SU-DHL-6 (cell line): ENCODE measurements at regions not wholly inside any gene's neighbourhood (a gene's known extent, or its start where the extent isn't known, plus 50 kb on each side); places are given as distances from the start of the nearest gene placed in this dataset.

Experiments
- H2AFZ ChIP-seq: fragments of 200-600 bp; sonication (generic); 2 replicates; pipeline ENCODE4 v1.6.1; 2014; ENCODE audit warnings: low read depth, mild to moderate bottlenecking, moderate library complexity, mixed read lengths, antibody characterized with exemption, low read length; ENCODE audit not compliant: severe bottlenecking
- H3F3A ChIP-seq: fragments of 200-600 bp; shearing (Covaris generic); 2 replicates; pipeline ENCODE4 v1.6.0; 2016; ENCODE audit warnings: antibody characterized with exemption, mild to moderate bottlenecking; ENCODE audit not compliant: insufficient read depth
- H3K27ac ChIP-seq: fragments of 200-600 bp; sonication (generic); 2 replicates; pipeline ENCODE4 v1.5.1; 2016; ENCODE audit warnings: low read depth, mild to moderate bottlenecking, low read length, moderate library complexity, mixed read lengths
- H3K27me3 ChIP-seq: fragments of 200-600 bp; sonication (generic), shearing (Covaris generic); 2 replicates; pipeline ENCODE4 v1.6.0; 2014; ENCODE audit warnings: mild to moderate bottlenecking, low read length
- H3K36me3 ChIP-seq: fragments of 200-600 bp; sonication (generic); 2 replicates; pipeline ENCODE4 v1.6.1; 2014; ENCODE audit warnings: mild to moderate bottlenecking, low read length, mixed read lengths
- H3K4me2 ChIP-seq: fragments of 300-600, 200-600 bp; shearing (Covaris generic), sonication (generic); 2 replicates; pipeline ENCODE4 v1.6.0; 2014; ENCODE audit warnings: low read length, low read depth, mild to moderate bottlenecking; ENCODE audit not compliant: poor library complexity, severe bottlenecking
- H3K4me3 ChIP-seq: fragments of 200-600 bp; sonication (generic); 2 replicates; pipeline ENCODE4 v1.5.1; 2014; ENCODE audit warnings: antibody characterized with exemption, low read length, mild to moderate bottlenecking, mixed read lengths; ENCODE audit not compliant: insufficient read depth, poor library complexity, severe bottlenecking
- H3K79me2 ChIP-seq: fragments of 200-600 bp; sonication (generic); 2 replicates; pipeline ENCODE4 v1.6.1; 2014; ENCODE audit warnings: mild to moderate bottlenecking, low read length, moderate library complexity; ENCODE audit not compliant: insufficient read depth
- H3K9ac ChIP-seq: fragments of 200-600 bp; sonication (generic); 2 replicates; pipeline ENCODE4 v1.7.0; 2014; ENCODE audit warnings: mild to moderate bottlenecking, low read length
- H3K9me2 ChIP-seq: fragments of 200-600 bp; sonication (generic); replicated peaks from 2 replicates; pipeline ENCODE4 v1.6.1; 2014; ENCODE audit warnings: low read length; ENCODE audit not compliant: insufficient read depth
- H3K9me3 ChIP-seq: fragments of 200-600 bp; sonication (generic); 2 replicates; pipeline ENCODE4 v1.6.1; 2014; ENCODE audit warnings: low read length, mixed read lengths; ENCODE audit not compliant: insufficient read depth
- H4K20me1 ChIP-seq: fragments of 200-600 bp; sonication (generic); 2 replicates; pipeline ENCODE4 v1.6.1; 2014; ENCODE audit warnings: low read depth, mild to moderate bottlenecking, antibody characterized with exemption, low read length, moderate library complexity, mixed read lengths
- CTCF ChIP-seq: fragments of 200-600 bp; sonication (generic); IDR thresholded peaks from one replicate; pipeline ENCODE4 v1.5.1; 2017; ENCODE audit warnings: antibody characterized with exemption, mild to moderate bottlenecking, low read length, moderate library complexity; ENCODE audit not compliant: insufficient read depth, poor library complexity, severe bottlenecking
- EZH2phosphoT487 ChIP-seq: fragments of 200-600 bp; sonication (generic), shearing (Covaris generic); conservative IDR thresholded peaks from 2 replicates; pipeline ENCODE4 v1.6.1; 2018; ENCODE audit warnings: mild to moderate bottlenecking, antibody characterized with exemption, low read length, moderate library complexity, mixed read lengths

- no peak overlapping the region for H3K27ac ChIP-seq
- TF ChIP-seq EZH2phosphoT487 = no peak
- no peak for TF ChIP-seq CTCF
These were observed 310.6 kb upstream of the ATP11B start for GRCh38 chr3:182482705-182483104.

GRCh38 chr3:182484682-182485081 is 308.6 kb upstream of the ATP11B start:
- no peaks in the 10 kb centered on the region for H3K9me2 ChIP-seq

More at GRCh38 chr3:182482705-182483104, 310.6 kb upstream of the ATP11B start:
- Histone ChIP-seq H3K4me3 (no peak overlapping the region), H3F3A (no peaks in the 10 kb centered on the region), H2AFZ (no peak overlapping the region), H3K27me3 (no peaks in the 10 kb centered on the region), H3K36me3 (no peaks in the 10 kb centered on the region), H3K9me3 (no peaks in the 10 kb centered on the region), H3K4me2 (no peak overlapping the region), H3K9ac (no peak overlapping the region), H3K79me2 (no peaks in the 10 kb centered on the region), H3K9me2 (no peaks in the 10 kb centered on the region), H4K20me1 (no peaks in the 10 kb centered on the region)

GRCh38 chr3:182485301-182485700 is 308.0 kb upstream of the ATP11B start:
- no peak for TF ChIP-seq CTCF
- TF ChIP-seq EZH2phosphoT487 = no peak
- Histone ChIP-seq H4K20me1 (no peaks in the 10 kb centered on the region), H3K36me3 (no peaks in the 10 kb centered on the region), H3K27ac (no peak overlapping the region), H3K9ac (no peak overlapping the region), H3K4me2 (no peak overlapping the region), H3F3A (no peaks in the 10 kb centered on the region), H3K4me3 (no peak overlapping the region), H3K9me3 (no peaks in the 10 kb centered on the region), H2AFZ (no peak overlapping the region), H3K79me2 (no peaks in the 10 kb centered on the region), H3K9me2 (no peaks in the 10 kb centered on the region), H3K27me3 (no peaks in the 10 kb centered on the region)

More at GRCh38 chr3:182484682-182485081, 308.6 kb upstream of the ATP11B start:
- H3K4me2 ChIP-seq = no peak overlapping the region
- no peak overlapping the region for H2AFZ ChIP-seq
- H3K9me3 ChIP-seq = no peaks in the 10 kb centered on the region
- no peak overlapping the region for H3K27ac ChIP-seq
- H3K9ac ChIP-seq = no peak overlapping the region
- TF ChIP-seq EZH2phosphoT487 = no peak
- no peak for TF ChIP-seq CTCF
- no peaks in the 10 kb centered on the region for H4K20me1 ChIP-seq
- H3K36me3 ChIP-seq = no peaks in the 10 kb centered on the region
- H3K4me3 ChIP-seq = no peak overlapping the region
- H3K27me3 ChIP-seq = no peaks in the 10 kb centered on the region
- H3K79me2 ChIP-seq = no peaks in the 10 kb centered on the region
- H3F3A ChIP-seq = no peaks in the 10 kb centered on the region
